Epithelial cell of prostate (primary cell): ENCODE measurements at regions not wholly inside any gene's neighbourhood (a gene's known extent, or its start where the extent isn't known, plus 50 kb on each side); places are given as distances from the start of the nearest gene placed in this dataset.

ENCODE experiments used
- DNase-seq: peaks from one replicate; pipeline ENCODE4 v3.0.0-alpha.2; 2011; ENCODE audit warnings: low read depth, low spot score
- H3K27ac ChIP-seq: fragments of 450-650 bp; 2 replicates; pipeline ENCODE4 v1.5.1; 2017; ENCODE audit warnings: mild to moderate bottlenecking

GRCh38 chrX:145630081-145630480 is 187.5 kb upstream of the SLITRK2 start:
- no peak for DNase-seq
- H3K27ac ChIP-seq, result no peak overlapping the region

- H3K27ac ChIP-seq, result no peak overlapping the region
- no peak for DNase-seq
Measured at GRCh38 chrX:145630806-145631435, 186.7 kb upstream of the SLITRK2 start.

- no peak for DNase-seq
Measured at GRCh38 chrX:145631461-145631951, 186.1 kb upstream of the SLITRK2 start.

GRCh38 chrX:145654486-145654885 is 163.1 kb upstream of the SLITRK2 start:
- no peak for DNase-seq
- no peak overlapping the region for H3K27ac ChIP-seq

More at GRCh38 chrX:145631461-145631951, 186.1 kb upstream of the SLITRK2 start:
- no peak overlapping the region for H3K27ac ChIP-seq

GRCh38 chrX:145673841-145674240 is 143.8 kb upstream of the SLITRK2 start:
- no peak overlapping the region for H3K27ac ChIP-seq
- no peak for DNase-seq

GRCh38 chrX:145677109-145677817 is 140.4 kb upstream of the SLITRK2 start:
- DNase-seq, result no peak
- H3K27ac ChIP-seq, result no peak overlapping the region

- DNase-seq, result no peak
- H3K27ac ChIP-seq, result no peak overlapping the region
Measured at GRCh38 chrX:145682518-145683298, 134.9 kb upstream of the SLITRK2 start.

- H3K27ac ChIP-seq, result no peak overlapping the region
- DNase-seq, result no peak
Measured at GRCh38 chrX:145687146-145687545, 130.5 kb upstream of the SLITRK2 start.

- no peak for DNase-seq
- no peak overlapping the region for H3K27ac ChIP-seq
Measured at GRCh38 chrX:145687707-145688106, 129.9 kb upstream of the SLITRK2 start.

- DNase-seq, result no peak
Measured at GRCh38 chrX:145694048-145694447, 123.6 kb upstream of the SLITRK2 start.

GRCh38 chrX:145715641-145716138 is 101.9 kb upstream of the SLITRK2 start:
- no peak for DNase-seq

More at GRCh38 chrX:145694048-145694447, 123.6 kb upstream of the SLITRK2 start:
- no peak overlapping the region for H3K27ac ChIP-seq

GRCh38 chrX:145716226-145716625 is 101.4 kb upstream of the SLITRK2 start:
- no peak for DNase-seq
- H3K27ac ChIP-seq, result no peak overlapping the region

More at GRCh38 chrX:145715641-145716138, 101.9 kb upstream of the SLITRK2 start:
- no peak overlapping the region for H3K27ac ChIP-seq

GRCh38 chrX:145727476-145727875 is 90.2 kb upstream of the SLITRK2 start:
- DNase-seq, result no peak
- H3K27ac ChIP-seq, result no peak overlapping the region

GRCh38 chrX:145729635-145730034 is 88.0 kb upstream of the SLITRK2 start:
- no peak for DNase-seq
- H3K27ac ChIP-seq, result no peak overlapping the region

- no peak for DNase-seq
- H3K27ac ChIP-seq, result no peak overlapping the region
Measured at GRCh38 chrX:145735036-145735435, 82.6 kb upstream of the SLITRK2 start.

GRCh38 chrX:145751943-145752342 is 65.7 kb upstream of the SLITRK2 start:
- DNase-seq, result no peak
- H3K27ac ChIP-seq, result no peak overlapping the region
